ENCODE measurements at regions not wholly inside any gene's neighbourhood (a gene's known extent, or its start where the extent isn't known, plus 50 kb on each side); places are given as distances from the start of the nearest gene placed in this dataset.
"Not testable (repeated sequence)": the region's sequence is repeated elsewhere in the genome, so short reads cannot be mapped to it uniquely, and the experiment has no call there.

GRCh38 chr6:1230689-1231605, 81.0 kb upstream of the FOXQ1 start:
- no peak for DNase-seq (ENCODE audit: low read depth)

GRCh38 chr6:1230281-1230680, 81.6 kb upstream of the FOXQ1 start:
- no peak for DNase-seq (ENCODE audit: low read depth)

- no peak for DNase-seq (ENCODE audit: low read depth)
Measured at GRCh38 chr6:1229808-1230207, 82.1 kb upstream of the FOXQ1 start.

GRCh38 chr6:1229301-1229700, 82.6 kb upstream of the FOXQ1 start:
- DNase-seq (ENCODE audit: low read depth): no peak

- no peak for DNase-seq (ENCODE audit: low read depth)
Measured at GRCh38 chr6:1228754-1229191, 83.1 kb upstream of the FOXQ1 start.

GRCh38 chr6:1227935-1228753, 83.8 kb upstream of the FOXQ1 start:
- DNase-seq (ENCODE audit: low read depth): no peak

- DNase-seq (ENCODE audit: low read depth): no peak
Measured at GRCh38 chr6:1227600-1227934, 84.3 kb upstream of the FOXQ1 start.

GRCh38 chr6:1226277-1227099, 85.4 kb upstream of the FOXQ1 start:
- DNase-seq (ENCODE audit: low read depth): no peak

GRCh38 chr6:1224514-1224913, 87.4 kb upstream of the FOXQ1 start:
- DNase-seq (ENCODE audit: low read depth): no peak

GRCh38 chr6:1222728-1223595, 88.9 kb upstream of the FOXQ1 start:
- peak; percentile 56 for DNase-seq (ENCODE audit: low read depth)

GRCh38 chr6:1217396-1217795, 94.5 kb upstream of the FOXQ1 start:
- no peak for DNase-seq (ENCODE audit: low read depth)

- no peak for DNase-seq (ENCODE audit: low read depth)
Measured at GRCh38 chr6:1216488-1216974, 95.4 kb upstream of the FOXQ1 start.

GRCh38 chr6:1215884-1216487, 95.9 kb upstream of the FOXQ1 start:
- DNase-seq (ENCODE audit: low read depth): no peak

- peak; percentile 39 for DNase-seq (ENCODE audit: low read depth)
Measured at GRCh38 chr6:1215023-1215422, 96.9 kb upstream of the FOXQ1 start.

GRCh38 chr6:1212919-1213318, 99.0 kb upstream of the FOXQ1 start:
- DNase-seq (ENCODE audit: low read depth): no peak

GRCh38 chr6:1212138-1212537, 99.8 kb upstream of the FOXQ1 start:
- not testable (repeated sequence) for DNase-seq (ENCODE audit: low read depth)

- DNase-seq (ENCODE audit: low read depth): not testable (repeated sequence)
Measured at GRCh38 chr6:1210631-1211030, 101.3 kb upstream of the FOXQ1 start.

- DNase-seq (ENCODE audit: low read depth): peak; percentile 93
Measured at GRCh38 chr6:1208876-1209275, 103.0 kb upstream of the FOXQ1 start.

- DNase-seq (ENCODE audit: low read depth): no peak
Measured at GRCh38 chr6:1203546-1203945, 108.4 kb upstream of the FOXQ1 start.

- no peak for DNase-seq (ENCODE audit: low read depth)
Measured at GRCh38 chr6:1202201-1202600, 109.7 kb upstream of the FOXQ1 start.

All from M059J (cell line).